SK-N-SH treated with all-trans-retinoic acid at 6 μM for 48 hours (cell line): ENCODE measurements at regions not wholly inside any gene's neighbourhood (a gene's known extent, or its start where the extent isn't known, plus 50 kb on each side); places are given as distances from the start of the nearest gene placed in this dataset.

Experiments used
- ARNTL ChIP-seq: fragments of 450-650 bp; formaldehyde crosslinking; IDR thresholded peaks from 2 replicates; pipeline ENCODE4 v1.5.0; 2020; ENCODE audit warnings: low read depth, mild to moderate bottlenecking, moderate library complexity, borderline replicate concordance
- BACH2 ChIP-seq: fragments of 250-450 bp; sonication (Bioruptor Pico); IDR thresholded peaks from 2 replicates; pipeline ENCODE4 v1.9.0; 2021; ENCODE audit warnings: mild to moderate bottlenecking, borderline replicate concordance
- CREB5 ChIP-seq: fragments of 250-450 bp; sonication (Bioruptor Pico); IDR thresholded peaks from 2 replicates; pipeline ENCODE4 v1.5.1; 2020; ENCODE audit warnings: low read depth, mild to moderate bottlenecking, moderate library complexity
- CSDC2 ChIP-seq: fragments of 250-450 bp; sonication (Bioruptor Pico); IDR thresholded peaks from 2 replicates; pipeline ENCODE4 v1.5.0; 2020; ENCODE audit warnings: mild to moderate bottlenecking, moderate library complexity
- OSR1 ChIP-seq: fragments of 250-450 bp; sonication (Bioruptor Pico); IDR thresholded peaks from 2 replicates; pipeline ENCODE4 v1.8.0; 2022; ENCODE audit warnings: moderate library complexity, mild to moderate bottlenecking, inconsistent platforms
- PATZ1 ChIP-seq: fragments of 250-450 bp; sonication (Bioruptor Pico); IDR thresholded peaks from 2 replicates; pipeline ENCODE4 v1.8.0; 2020; ENCODE audit warnings: mild to moderate bottlenecking, moderate library complexity, borderline replicate concordance
- PPARA ChIP-seq: fragments of 250-450 bp; sonication (Bioruptor Pico); IDR thresholded peaks from 2 replicates; pipeline ENCODE4 v1.5.0; 2020; ENCODE audit warnings: mild to moderate bottlenecking, borderline replicate concordance
- RARB ChIP-seq: fragments of 250-450 bp; sonication (Bioruptor Pico); IDR thresholded peaks from 2 replicates; pipeline ENCODE4 v1.8.0; 2021; ENCODE audit warnings: mild to moderate bottlenecking, moderate library complexity
- TCF4 ChIP-seq: fragments of 250-450 bp; sonication (Bioruptor Pico); IDR thresholded peaks from 2 replicates; pipeline ENCODE4 v1.8.0; 2021; ENCODE audit warnings: mild to moderate bottlenecking, moderate library complexity, borderline replicate concordance
- TOX ChIP-seq: fragments of 250-450 bp; sonication (Bioruptor Pico); IDR thresholded peaks from 2 replicates; pipeline ENCODE4 v1.8.0; 2021; ENCODE audit warnings: mild to moderate bottlenecking, moderate library complexity, borderline replicate concordance
- TSHZ2 ChIP-seq: fragments of 250-450 bp; sonication (Bioruptor Pico); IDR thresholded peaks from 2 replicates; pipeline ENCODE4 v1.5.0; 2020; ENCODE audit warnings: mild to moderate bottlenecking, moderate library complexity
- ZC3H10 ChIP-seq: fragments of 250-450 bp; sonication (Bioruptor Pico); IDR thresholded peaks from 2 replicates; pipeline ENCODE4 v1.5.1; 2021; ENCODE audit warnings: mild to moderate bottlenecking, moderate library complexity
- ZFP30 ChIP-seq: fragments of 450-650 bp; formaldehyde crosslinking; IDR thresholded peaks from 2 replicates; pipeline ENCODE4 v1.5.0; 2022; ENCODE audit warnings: mild to moderate bottlenecking, moderate library complexity
- ZNF70 ChIP-seq: fragments of 450-650 bp; formaldehyde crosslinking; IDR thresholded peaks from 2 replicates; pipeline ENCODE4 v1.5.0; 2020; ENCODE audit warnings: mild to moderate bottlenecking, moderate library complexity

GRCh38 chr7:149595078-149595477, 97.5 kb upstream of the ZNF746 start:
- TF ChIP-seq ZFP30 (CRISPR knock-in tag) (no peak), TOX (CRISPR knock-in tag) (no peak), PATZ1 (CRISPR knock-in tag) (no peak), CSDC2 (no peak), TSHZ2 (CRISPR knock-in tag) (no peak), CREB5 (CRISPR knock-in tag) (no peak), ARNTL (CRISPR knock-in tag) (no peak), OSR1 (CRISPR knock-in tag) (no peak), PPARA (CRISPR knock-in tag) (no peak), RARB (CRISPR knock-in tag) (no peak), BACH2 (CRISPR knock-in tag) (no peak), TCF4 (no peak), ZC3H10 (CRISPR knock-in tag) (no peak), ZNF70 (no peak)
